ENCODE measurements at regions not wholly inside any gene's neighbourhood (a gene's known extent, or its start where the extent isn't known, plus 50 kb on each side); places are given as distances from the start of the nearest gene placed in this dataset.

- H3K4me3 ChIP-seq (ENCODE audit: low read depth, low read length), result no peak overlapping the region
- no peak for TF ChIP-seq CTCF (IDR thresholded peaks at IDR 0.05; ENCODE audit: low read depth, low read length, missing control alignments)
- no peak for DNase-seq (ENCODE audit: low read depth)
- in situ Hi-C loops (cut with HindIII; ENCODE audit: low sequenced_read_pairs), result no loop called here
Observed at GRCh38 chr3:94307588-94307987, 244.7 kb downstream of the NSUN3 start.

- in situ Hi-C loops (cut with HindIII; ENCODE audit: low sequenced_read_pairs), result no loop called here
- no peak overlapping the region for H3K4me3 ChIP-seq (ENCODE audit: low read depth, low read length)
- DNase-seq (ENCODE audit: low read depth), result no peak
- TF ChIP-seq CTCF (IDR thresholded peaks at IDR 0.05; ENCODE audit: low read depth, low read length, missing control alignments), result no peak
Observed at GRCh38 chr3:94308767-94309166, 245.9 kb downstream of the NSUN3 start.

- no peak overlapping the region for H3K4me3 ChIP-seq (ENCODE audit: low read depth, low read length)
- in situ Hi-C loops (cut with HindIII; ENCODE audit: low sequenced_read_pairs), result no loop called here
- TF ChIP-seq CTCF (IDR thresholded peaks at IDR 0.05; ENCODE audit: low read depth, low read length, missing control alignments), result no peak
- no peak for DNase-seq (ENCODE audit: low read depth)
Observed at GRCh38 chr3:94310341-94311135, 247.7 kb downstream of the NSUN3 start.

- no peak for DNase-seq (ENCODE audit: low read depth)
- in situ Hi-C loops (cut with HindIII; ENCODE audit: low sequenced_read_pairs), result no loop called here
- no peak overlapping the region for H3K4me3 ChIP-seq (ENCODE audit: low read depth, low read length)
- no peak for TF ChIP-seq CTCF (IDR thresholded peaks at IDR 0.05; ENCODE audit: low read depth, low read length, missing control alignments)
Observed at GRCh38 chr3:94311651-94312050, 248.8 kb downstream of the NSUN3 start.

- no peak overlapping the region for H3K4me3 ChIP-seq (ENCODE audit: low read depth, low read length)
- DNase-seq (ENCODE audit: low read depth), result no peak
- no peak for TF ChIP-seq CTCF (IDR thresholded peaks at IDR 0.05; ENCODE audit: low read depth, low read length, missing control alignments)
- in situ Hi-C loops (cut with HindIII; ENCODE audit: low sequenced_read_pairs), result no loop called here
Observed at GRCh38 chr3:94314218-94314883, 251.5 kb downstream of the NSUN3 start.

- no peak overlapping the region for H3K4me3 ChIP-seq (ENCODE audit: low read depth, low read length)
- in situ Hi-C loops (cut with HindIII; ENCODE audit: low sequenced_read_pairs), result no loop called here
- no peak for TF ChIP-seq CTCF (IDR thresholded peaks at IDR 0.05; ENCODE audit: low read depth, low read length, missing control alignments)
- DNase-seq (ENCODE audit: low read depth), result no peak
Observed at GRCh38 chr3:94317017-94317416, 254.2 kb downstream of the NSUN3 start.

All from astrocyte of the cerebellum (primary cell).